ENCODE measurements at regions not wholly inside any gene's neighbourhood (a gene's known extent, or its start where the extent isn't known, plus 50 kb on each side); places are given as distances from the start of the nearest gene placed in this dataset.

DNA sequence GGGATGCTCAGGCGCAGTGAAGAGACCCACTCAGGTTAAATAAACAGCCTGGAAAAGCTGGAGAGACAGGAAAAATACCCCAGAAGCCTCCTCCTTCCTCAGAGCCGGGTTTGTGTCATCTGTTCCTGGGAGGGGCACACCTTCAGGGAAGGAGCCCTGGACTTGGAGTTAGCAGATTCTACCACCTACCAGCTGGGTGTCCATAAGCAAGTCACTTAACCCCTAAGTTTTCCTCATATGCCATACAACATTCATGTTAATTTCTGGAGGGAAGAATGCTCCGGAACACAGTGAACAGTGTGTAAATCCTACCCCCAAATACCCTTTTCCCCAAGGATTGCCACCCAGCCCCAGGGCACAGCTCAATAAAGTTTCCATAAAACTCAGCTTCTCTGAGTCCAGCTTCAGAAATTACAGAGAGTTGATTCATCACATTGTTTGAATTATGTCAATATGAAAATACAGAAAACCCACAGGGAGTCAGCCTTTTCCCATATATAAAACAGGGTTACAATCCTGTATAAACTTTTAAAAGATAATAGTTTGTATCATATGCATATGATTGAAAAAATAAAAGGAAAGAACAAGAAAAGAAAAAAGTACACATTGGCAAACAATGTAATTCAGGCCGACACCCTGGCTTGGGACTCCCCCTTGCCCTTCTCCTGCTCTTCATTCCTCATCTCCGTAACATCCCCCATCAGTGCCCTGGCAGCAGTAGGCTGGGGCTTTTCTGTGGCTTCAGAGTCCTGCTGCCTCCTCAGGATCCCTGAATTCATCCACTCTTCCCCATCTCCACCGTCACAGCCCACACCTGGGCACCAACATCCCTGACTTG, 291.8 kb upstream of the USP24 start:
- TF ChIP-seq, protein P1, sequence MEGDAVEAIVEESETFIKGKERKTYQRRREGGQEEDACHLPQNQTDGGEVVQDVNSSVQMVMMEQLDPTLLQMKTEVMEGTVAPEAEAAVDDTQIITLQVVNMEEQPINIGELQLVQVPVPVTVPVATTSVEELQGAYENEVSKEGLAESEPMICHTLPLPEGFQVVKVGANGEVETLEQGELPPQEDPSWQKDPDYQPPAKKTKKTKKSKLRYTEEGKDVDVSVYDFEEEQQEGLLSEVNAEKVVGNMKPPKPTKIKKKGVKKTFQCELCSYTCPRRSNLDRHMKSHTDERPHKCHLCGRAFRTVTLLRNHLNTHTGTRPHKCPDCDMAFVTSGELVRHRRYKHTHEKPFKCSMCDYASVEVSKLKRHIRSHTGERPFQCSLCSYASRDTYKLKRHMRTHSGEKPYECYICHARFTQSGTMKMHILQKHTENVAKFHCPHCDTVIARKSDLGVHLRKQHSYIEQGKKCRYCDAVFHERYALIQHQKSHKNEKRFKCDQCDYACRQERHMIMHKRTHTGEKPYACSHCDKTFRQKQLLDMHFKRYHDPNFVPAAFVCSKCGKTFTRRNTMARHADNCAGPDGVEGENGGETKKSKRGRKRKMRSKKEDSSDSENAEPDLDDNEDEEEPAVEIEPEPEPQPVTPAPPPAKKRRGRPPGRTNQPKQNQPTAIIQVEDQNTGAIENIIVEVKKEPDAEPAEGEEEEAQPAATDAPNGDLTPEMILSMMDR (IDR thresholded peaks at IDR 0.05), result no peak
- H3K36me3 Mint-ChIP-seq (ENCODE audit: low read depth), result no peaks in the 10 kb centered on the region
- H3K9me3 Mint-ChIP-seq, result no peaks in the 10 kb centered on the region
- no peaks in the 10 kb centered on the region for H3K4me1 Mint-ChIP-seq
- H3K4me3 Mint-ChIP-seq, result no peak overlapping the region
- no peak overlapping the region for H3K27ac Mint-ChIP-seq
- peaks cover 25% of the 10 kb centered on the region for H3K27me3 Mint-ChIP-seq (ENCODE audit: low read depth, poor library complexity)
- DNase-seq, result no peak

GRCh38 chr1:55505326-55505725, 290.2 kb upstream of the USP24 start:
- H3K9me3 Mint-ChIP-seq, result no peaks in the 10 kb centered on the region
- H3K27me3 Mint-ChIP-seq (ENCODE audit: low read depth, poor library complexity), result peaks cover 26% of the 10 kb centered on the region
- H3K4me1 Mint-ChIP-seq, result no peaks in the 10 kb centered on the region
- H3K36me3 Mint-ChIP-seq (ENCODE audit: low read depth), result no peaks in the 10 kb centered on the region
- no peak overlapping the region for H3K4me3 Mint-ChIP-seq
- no peak for DNase-seq
- TF ChIP-seq, protein P1 (IDR thresholded peaks at IDR 0.05), result no peak
- no peak overlapping the region for H3K27ac Mint-ChIP-seq

DNA sequence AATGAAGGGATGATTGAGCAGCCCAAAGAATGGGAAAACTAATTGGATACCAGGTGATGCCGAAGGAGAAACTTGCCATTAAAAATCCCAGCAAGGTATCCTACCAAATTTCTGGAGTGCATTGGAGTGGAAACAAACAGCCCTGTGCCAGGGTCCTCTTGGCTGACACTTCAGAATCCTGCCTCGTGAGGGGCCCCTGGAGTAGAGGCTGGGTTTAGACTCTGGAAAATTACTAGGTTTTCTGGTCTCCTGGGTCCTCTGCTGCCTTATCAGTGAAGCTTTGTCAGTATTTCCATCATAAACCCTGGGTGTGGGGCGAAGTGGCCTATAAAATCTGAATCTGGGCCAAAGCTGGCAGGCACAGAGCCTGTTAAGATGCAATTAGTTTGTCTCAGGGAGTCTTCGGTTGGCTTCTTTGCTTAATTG, 289.2 kb upstream of the USP24 start:
- TF ChIP-seq, protein P1 (IDR thresholded peaks at IDR 0.05), result no peak
- H3K36me3 Mint-ChIP-seq (ENCODE audit: low read depth), result no peaks in the 10 kb centered on the region

DNA sequence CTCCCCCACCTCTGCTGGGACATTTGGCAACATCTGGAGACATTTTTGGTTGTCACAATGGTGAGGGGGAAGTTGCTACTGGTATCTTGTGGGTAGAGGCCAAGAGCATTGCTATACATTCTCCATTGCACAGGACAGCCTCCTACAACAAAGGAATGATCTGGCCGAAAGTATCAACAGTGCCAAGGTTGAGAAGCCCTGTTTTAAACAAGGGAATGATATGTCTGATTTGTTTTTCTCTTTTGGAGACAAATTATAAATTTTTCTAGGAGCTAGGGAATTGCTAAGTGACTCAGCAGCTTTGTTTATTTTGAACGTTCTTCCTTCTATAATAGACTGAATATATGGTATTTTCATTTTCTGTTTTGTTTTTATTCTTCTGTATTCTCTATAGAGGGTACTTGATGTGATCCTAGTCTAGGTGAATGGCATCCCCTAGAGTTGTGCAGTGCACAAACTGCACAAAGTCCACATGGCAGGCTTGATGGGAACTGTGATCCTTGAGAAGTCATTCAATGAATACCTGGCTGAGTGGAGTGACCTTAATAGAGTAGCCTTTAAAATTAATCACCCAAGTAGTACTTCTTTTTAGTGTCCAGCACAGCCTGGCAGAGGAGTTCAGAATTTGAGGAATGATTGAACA, 288.6 kb upstream of the USP24 start:
- Mint-ChIP-seq H3K9me3 (no peaks in the 10 kb centered on the region), H3K27me3 (ENCODE audit: low read depth, poor library complexity) (peaks cover 21% of the 10 kb centered on the region), H3K4me3 (no peak overlapping the region), H3K27ac (no peak overlapping the region), H3K4me1 (no peaks in the 10 kb centered on the region), H3K36me3 (ENCODE audit: low read depth) (no peaks in the 10 kb centered on the region)
- DNase-seq, result no peak
- TF ChIP-seq, protein P1 (IDR thresholded peaks at IDR 0.05), result no peak

More for the DNA sequence above, 289.2 kb upstream of the USP24 start:
- H3K27me3 Mint-ChIP-seq (ENCODE audit: low read depth, poor library complexity), result peaks cover 21% of the 10 kb centered on the region
- no peak overlapping the region for H3K27ac Mint-ChIP-seq
- no peak for DNase-seq
- H3K4me1 Mint-ChIP-seq, result no peaks in the 10 kb centered on the region
- H3K9me3 Mint-ChIP-seq, result no peaks in the 10 kb centered on the region
- no peak overlapping the region for H3K4me3 Mint-ChIP-seq

- H3K27me3 Mint-ChIP-seq (ENCODE audit: low read depth, poor library complexity), result peaks cover 15% of the 10 kb centered on the region
- DNase-seq, result no peak
- no peak overlapping the region for H3K27ac Mint-ChIP-seq
- TF ChIP-seq, protein P1 (IDR thresholded peaks at IDR 0.05), result no peak
- peaks cover 5% of the 10 kb centered on the region for H3K9me3 Mint-ChIP-seq
- peaks cover 4% of the 10 kb centered on the region for H3K36me3 Mint-ChIP-seq (ENCODE audit: low read depth)
- H3K4me3 Mint-ChIP-seq, result no peak overlapping the region
- H3K4me1 Mint-ChIP-seq, result no peaks in the 10 kb centered on the region
Observed at GRCh38 chr1:55500601-55501000, 285.4 kb upstream of the USP24 start.

All from nephron progenitor cell (in vitro differentiated cells).